ENCODE measurements at regions not wholly inside any gene's neighbourhood (a gene's known extent, or its start where the extent isn't known, plus 50 kb on each side); places are given as distances from the start of the nearest gene placed in this dataset.
"Not testable (repeated sequence)": the region's sequence is repeated elsewhere in the genome, so short reads cannot be mapped to it uniquely, and the experiment has no call there.

DNA sequence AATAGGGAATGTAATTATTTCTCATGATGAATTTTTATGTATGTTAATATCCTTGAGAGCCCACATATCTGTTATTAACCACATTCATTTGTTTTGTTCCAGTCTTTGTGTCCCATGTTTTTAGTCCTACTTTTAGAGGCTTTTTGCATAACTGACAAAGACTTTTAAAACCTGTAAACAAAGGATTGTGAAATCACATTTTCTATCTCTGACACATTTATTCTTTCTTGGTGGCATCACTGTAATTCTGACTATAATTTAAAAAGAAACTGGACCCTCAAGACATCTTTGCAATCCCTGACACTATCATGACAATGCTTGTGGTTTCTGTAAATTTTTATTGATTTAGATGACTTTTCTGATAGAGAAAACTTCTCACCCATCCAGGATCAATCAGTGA is 313.1 kb downstream of the SIPA1L2 start:
- Histone ChIP-seq H4K20me1 (ENCODE audit: insufficient read depth) (no peaks in the 10 kb centered on the region), H3K4me3 (IDR thresholded peaks at IDR 0.05; ENCODE audit: insufficient read depth, low read depth, low read length) (no peak overlapping the region), H3K36me3 (ENCODE audit: insufficient read depth) (no peaks in the 10 kb centered on the region), H2AFZ (ENCODE audit: low read depth) (no peak overlapping the region), H3K79me2 (ENCODE audit: insufficient read depth, low read depth) (no peaks in the 10 kb centered on the region), H3K4me2 (no peak overlapping the region), H3K4me1 (ENCODE audit: low read depth, poor library complexity, severe bottlenecking) (no peaks in the 10 kb centered on the region), H3K27ac (no peak overlapping the region), H3K27me3 (ENCODE audit: insufficient read depth, low read depth) (no peaks in the 10 kb centered on the region), H3K9ac (no peak overlapping the region)
- TF ChIP-seq, protein P1, sequence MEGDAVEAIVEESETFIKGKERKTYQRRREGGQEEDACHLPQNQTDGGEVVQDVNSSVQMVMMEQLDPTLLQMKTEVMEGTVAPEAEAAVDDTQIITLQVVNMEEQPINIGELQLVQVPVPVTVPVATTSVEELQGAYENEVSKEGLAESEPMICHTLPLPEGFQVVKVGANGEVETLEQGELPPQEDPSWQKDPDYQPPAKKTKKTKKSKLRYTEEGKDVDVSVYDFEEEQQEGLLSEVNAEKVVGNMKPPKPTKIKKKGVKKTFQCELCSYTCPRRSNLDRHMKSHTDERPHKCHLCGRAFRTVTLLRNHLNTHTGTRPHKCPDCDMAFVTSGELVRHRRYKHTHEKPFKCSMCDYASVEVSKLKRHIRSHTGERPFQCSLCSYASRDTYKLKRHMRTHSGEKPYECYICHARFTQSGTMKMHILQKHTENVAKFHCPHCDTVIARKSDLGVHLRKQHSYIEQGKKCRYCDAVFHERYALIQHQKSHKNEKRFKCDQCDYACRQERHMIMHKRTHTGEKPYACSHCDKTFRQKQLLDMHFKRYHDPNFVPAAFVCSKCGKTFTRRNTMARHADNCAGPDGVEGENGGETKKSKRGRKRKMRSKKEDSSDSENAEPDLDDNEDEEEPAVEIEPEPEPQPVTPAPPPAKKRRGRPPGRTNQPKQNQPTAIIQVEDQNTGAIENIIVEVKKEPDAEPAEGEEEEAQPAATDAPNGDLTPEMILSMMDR (conservative IDR thresholded peaks at IDR 0.05; ENCODE audit: low read depth, low read length): no peak

GRCh38 chr1:232313876-232314275 is 316.1 kb downstream of the SIPA1L2 start:
- not testable (repeated sequence) for H3K4me3 ChIP-seq (IDR thresholded peaks at IDR 0.05; ENCODE audit: insufficient read depth, low read depth, low read length); H3K9ac ChIP-seq; H3K4me2 ChIP-seq

GRCh38 chr1:232310541-232310940 is 319.4 kb downstream of the SIPA1L2 start:
- Histone ChIP-seq H3K9ac (no peak overlapping the region), H3K27me3 (ENCODE audit: insufficient read depth, low read depth) (no peaks in the 10 kb centered on the region), H3K79me2 (ENCODE audit: insufficient read depth, low read depth) (no peaks in the 10 kb centered on the region), H3K27ac (no peak overlapping the region), H2AFZ (ENCODE audit: low read depth) (no peak overlapping the region), H3K4me3 (IDR thresholded peaks at IDR 0.05; ENCODE audit: insufficient read depth, low read depth, low read length) (no peak overlapping the region), H4K20me1 (ENCODE audit: insufficient read depth) (no peaks in the 10 kb centered on the region), H3K4me2 (no peak overlapping the region), H3K36me3 (ENCODE audit: insufficient read depth) (no peaks in the 10 kb centered on the region), H3K4me1 (ENCODE audit: low read depth, poor library complexity, severe bottlenecking) (no peaks in the 10 kb centered on the region)
- TF ChIP-seq, protein P1 (conservative IDR thresholded peaks at IDR 0.05; ENCODE audit: low read depth, low read length): no peak

More at GRCh38 chr1:232313876-232314275, 316.1 kb downstream of the SIPA1L2 start:
- not testable (repeated sequence) for H3K27ac ChIP-seq; H3K36me3 ChIP-seq (ENCODE audit: insufficient read depth); H4K20me1 ChIP-seq (ENCODE audit: insufficient read depth); H3K27me3 ChIP-seq (ENCODE audit: insufficient read depth, low read depth); H3K79me2 ChIP-seq (ENCODE audit: insufficient read depth, low read depth); H2AFZ ChIP-seq (ENCODE audit: low read depth); H3K4me1 ChIP-seq (ENCODE audit: low read depth, poor library complexity, severe bottlenecking)

DNA sequence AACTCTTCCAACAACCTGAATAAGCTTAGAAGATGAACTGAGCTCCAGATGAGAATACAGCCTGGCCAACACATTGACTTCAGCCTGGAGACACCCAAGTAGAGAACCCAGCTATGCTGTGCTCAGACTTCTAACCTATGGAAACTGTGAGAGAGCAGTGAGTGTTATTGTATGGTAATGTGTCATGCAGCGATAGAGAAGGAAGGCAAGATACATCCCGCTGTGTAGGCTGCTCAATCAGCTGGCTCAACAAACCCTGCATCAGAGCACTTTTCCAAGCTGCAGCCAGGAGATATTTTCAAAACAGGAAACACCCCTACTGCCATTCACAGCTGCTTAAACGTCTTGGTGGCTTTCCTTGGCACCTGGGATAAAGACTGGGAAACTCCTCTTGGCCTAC is 321.3 kb downstream of the SIPA1L2 start:
- Histone ChIP-seq H3K4me2 (no peak overlapping the region), H3K36me3 (ENCODE audit: insufficient read depth) (no peaks in the 10 kb centered on the region), H3K4me1 (ENCODE audit: low read depth, poor library complexity, severe bottlenecking) (no peaks in the 10 kb centered on the region), H3K79me2 (ENCODE audit: insufficient read depth, low read depth) (no peaks in the 10 kb centered on the region), H3K4me3 (IDR thresholded peaks at IDR 0.05; ENCODE audit: insufficient read depth, low read depth, low read length) (no peak overlapping the region), H2AFZ (ENCODE audit: low read depth) (no peak overlapping the region), H3K27me3 (ENCODE audit: insufficient read depth, low read depth) (no peaks in the 10 kb centered on the region), H3K9ac (no peak overlapping the region), H4K20me1 (ENCODE audit: insufficient read depth) (no peaks in the 10 kb centered on the region), H3K27ac (no peak overlapping the region)
- TF ChIP-seq, protein P1 (conservative IDR thresholded peaks at IDR 0.05; ENCODE audit: low read depth, low read length): no peak

GRCh38 chr1:232307296-232308017 is 322.5 kb downstream of the SIPA1L2 start:
- Histone ChIP-seq H3K27ac (no peak overlapping the region), H3K4me2 (no peak overlapping the region), H3K4me3 (IDR thresholded peaks at IDR 0.05; ENCODE audit: insufficient read depth, low read depth, low read length) (no peak overlapping the region), H3K36me3 (ENCODE audit: insufficient read depth) (no peaks in the 10 kb centered on the region), H3K79me2 (ENCODE audit: insufficient read depth, low read depth) (no peaks in the 10 kb centered on the region), H4K20me1 (ENCODE audit: insufficient read depth) (no peaks in the 10 kb centered on the region), H3K9ac (no peak overlapping the region), H2AFZ (ENCODE audit: low read depth) (no peak overlapping the region), H3K27me3 (ENCODE audit: insufficient read depth, low read depth) (no peaks in the 10 kb centered on the region), H3K4me1 (ENCODE audit: low read depth, poor library complexity, severe bottlenecking) (no peaks in the 10 kb centered on the region)
- TF ChIP-seq, protein P1 (conservative IDR thresholded peaks at IDR 0.05; ENCODE audit: low read depth, low read length): no peak
